GM19025 (cell line): ENCODE measurements at regions not wholly inside any gene's neighbourhood (a gene's known extent, or its start where the extent isn't known, plus 50 kb on each side); places are given as distances from the start of the nearest gene placed in this dataset.
"Not testable (repeated sequence)": the region's sequence is repeated elsewhere in the genome, so short reads cannot be mapped to it uniquely, and the experiment has no call there.

Experiments used
- ATAC-seq: cut with Tn5 transposase; IDR thresholded peaks from one replicate; pipeline ENCODE4 v1.9.1; 2021; ENCODE audit warnings: mild to moderate bottlenecking, low read depth, moderate library complexity; ENCODE audit not compliant: unreplicated experiment

- ATAC-seq, result not testable (repeated sequence)
These were observed 111.7 kb upstream of the CCZ1B start for GRCh38 chr7:6937746-6938145.

GRCh38 chr7:6938284-6938683, 112.2 kb upstream of the CCZ1B start:
- ATAC-seq, result not testable (repeated sequence)

- not testable (repeated sequence) for ATAC-seq
These were observed 113.1 kb upstream of the CCZ1B start for GRCh38 chr7:6939126-6939525.

- ATAC-seq, result not testable (repeated sequence)
These were observed 113.8 kb upstream of the CCZ1B start for GRCh38 chr7:6939896-6940295.

- ATAC-seq, result not testable (repeated sequence)
These were observed 120.8 kb upstream of the CCZ1B start for GRCh38 chr7:6946873-6947272.

- ATAC-seq, result not testable (repeated sequence)
These were observed 124.2 kb upstream of the CCZ1B start for GRCh38 chr7:6950231-6950630.

GRCh38 chr7:6951553-6951952, 125.5 kb upstream of the CCZ1B start:
- not testable (repeated sequence) for ATAC-seq

GRCh38 chr7:6953138-6953797, 127.2 kb upstream of the CCZ1B start:
- not testable (repeated sequence) for ATAC-seq

- not testable (repeated sequence) for ATAC-seq
These were observed 127.7 kb upstream of the CCZ1B start for GRCh38 chr7:6953798-6954181.

- ATAC-seq, result not testable (repeated sequence)
These were observed 129.3 kb upstream of the CCZ1B start for GRCh38 chr7:6955385-6955784.

GRCh38 chr7:6955990-6956566, 130.0 kb upstream of the CCZ1B start:
- not testable (repeated sequence) for ATAC-seq

- ATAC-seq, result not testable (repeated sequence)
These were observed 132.3 kb upstream of the CCZ1B start for GRCh38 chr7:6958371-6958770.

- not testable (repeated sequence) for ATAC-seq
These were observed 133.9 kb upstream of the CCZ1B start for GRCh38 chr7:6959942-6960341.

- not testable (repeated sequence) for ATAC-seq
These were observed 136.8 kb upstream of the CCZ1B start for GRCh38 chr7:6962871-6963270.

- not testable (repeated sequence) for ATAC-seq
These were observed 139.0 kb upstream of the CCZ1B start for GRCh38 chr7:6965051-6965450.

GRCh38 chr7:6970180-6970579, 144.1 kb upstream of the CCZ1B start:
- not testable (repeated sequence) for ATAC-seq

- ATAC-seq, result not testable (repeated sequence)
These were observed 148.8 kb upstream of the CCZ1B start for GRCh38 chr7:6974876-6975275.

GRCh38 chr7:6975346-6975745, 149.3 kb upstream of the CCZ1B start:
- not testable (repeated sequence) for ATAC-seq

- not testable (repeated sequence) for ATAC-seq
These were observed 151.3 kb upstream of the CCZ1B start for GRCh38 chr7:6977368-6977767.

GRCh38 chr7:6978326-6978725, 152.3 kb upstream of the CCZ1B start:
- not testable (repeated sequence) for ATAC-seq

- ATAC-seq, result not testable (repeated sequence)
These were observed 153.4 kb upstream of the CCZ1B start for GRCh38 chr7:6979456-6979855.

- ATAC-seq, result not testable (repeated sequence)
These were observed 156.3 kb upstream of the CCZ1B start for GRCh38 chr7:6982375-6982774.
